GM19351 (cell line): ENCODE measurements at regions not wholly inside any gene's neighbourhood (a gene's known extent, or its start where the extent isn't known, plus 50 kb on each side); places are given as distances from the start of the nearest gene placed in this dataset.

ENCODE experiments used
- ATAC-seq: cut with Tn5 transposase; IDR thresholded peaks from one replicate; pipeline ENCODE4 v1.9.1; 2021; ENCODE audit warnings: mild to moderate bottlenecking, moderate library complexity; ENCODE audit not compliant: unreplicated experiment

GRCh38 chr10:61159253-61159652 is 215.3 kb upstream of the RHOBTB1 start:
- ATAC-seq: no peak

GRCh38 chr10:61157182-61157581 is 213.2 kb upstream of the RHOBTB1 start:
- ATAC-seq: no peak

GRCh38 chr10:61153771-61154170 is 209.8 kb upstream of the RHOBTB1 start:
- no peak for ATAC-seq

- ATAC-seq: no peak
These were observed 207.1 kb upstream of the RHOBTB1 start for GRCh38 chr10:61151059-61151458.

GRCh38 chr10:61148451-61148850 is 204.5 kb upstream of the RHOBTB1 start:
- no peak for ATAC-seq

- no peak for ATAC-seq
These were observed 199.0 kb upstream of the RHOBTB1 start for GRCh38 chr10:61142987-61143386.

- ATAC-seq: peak; percentile 61
These were observed 196.9 kb upstream of the RHOBTB1 start for GRCh38 chr10:61140765-61141392.

- no peak for ATAC-seq
These were observed 195.6 kb upstream of the RHOBTB1 start for GRCh38 chr10:61139592-61139953.

- no peak for ATAC-seq
These were observed 195.0 kb upstream of the RHOBTB1 start for GRCh38 chr10:61138708-61139591.

GRCh38 chr10:61136139-61136538 is 192.2 kb upstream of the RHOBTB1 start:
- ATAC-seq: no peak

- peak; percentile 97 for ATAC-seq
These were observed 191.3 kb upstream of the RHOBTB1 start for GRCh38 chr10:61135276-61135721.

GRCh38 chr10:61130366-61130765 is 186.4 kb upstream of the RHOBTB1 start:
- no peak for ATAC-seq

GRCh38 chr10:61128196-61128595 is 184.2 kb upstream of the RHOBTB1 start:
- no peak for ATAC-seq

- ATAC-seq: peak; percentile 84
These were observed 181.7 kb upstream of the RHOBTB1 start for GRCh38 chr10:61125560-61126170.

GRCh38 chr10:61124756-61125530 is 181.0 kb upstream of the RHOBTB1 start:
- peak; percentile 34 for ATAC-seq

- ATAC-seq: peak; percentile 74
These were observed 176.8 kb upstream of the RHOBTB1 start for GRCh38 chr10:61120805-61121204.

GRCh38 chr10:61119573-61119972 is 175.6 kb upstream of the RHOBTB1 start:
- no peak for ATAC-seq

- no peak for ATAC-seq
These were observed 171.9 kb upstream of the RHOBTB1 start for GRCh38 chr10:61115897-61116296.

- no peak for ATAC-seq
These were observed 168.8 kb upstream of the RHOBTB1 start for GRCh38 chr10:61112771-61113170.

- no peak for ATAC-seq
These were observed 167.0 kb upstream of the RHOBTB1 start for GRCh38 chr10:61110936-61111335.
